HUES6 (cell line): ENCODE measurements at regions not wholly inside any gene's neighbourhood (a gene's known extent, or its start where the extent isn't known, plus 50 kb on each side); places are given as distances from the start of the nearest gene placed in this dataset.

Experiments
- H3K27ac ChIP-seq: 2 replicates; pipeline ENCODE4 v1.7.0; 2013; ENCODE audit warnings: low read depth, mild to moderate bottlenecking, low read length, inconsistent platforms
- H3K27me3 ChIP-seq: 2 replicates; pipeline ENCODE4 v1.6.1; 2013; ENCODE audit warnings: low read length; ENCODE audit not compliant: control insufficient read depth, insufficient read depth
- H3K36me3 ChIP-seq: 2 replicates; pipeline ENCODE4 v1.6.1; 2013; ENCODE audit warnings: low read length; ENCODE audit not compliant: control insufficient read depth, insufficient read depth
- H3K4me1 ChIP-seq: 2 replicates; pipeline ENCODE4 v1.6.1; 2013; ENCODE audit warnings: low read length; ENCODE audit not compliant: control insufficient read depth, insufficient read depth
- H3K4me3 ChIP-seq: 2 replicates; pipeline ENCODE4 v1.5.1; 2013; ENCODE audit warnings: low read depth, low read length
- H3K9ac ChIP-seq: one replicate; pipeline ENCODE4 v1.6.1; 2013; ENCODE audit warnings: mild to moderate bottlenecking, low read length
- H3K9me3 ChIP-seq: 2 replicates; pipeline ENCODE4 v1.6.1; 2013; ENCODE audit warnings: low read depth, low read length; ENCODE audit not compliant: control insufficient read depth, insufficient read depth

DNA sequence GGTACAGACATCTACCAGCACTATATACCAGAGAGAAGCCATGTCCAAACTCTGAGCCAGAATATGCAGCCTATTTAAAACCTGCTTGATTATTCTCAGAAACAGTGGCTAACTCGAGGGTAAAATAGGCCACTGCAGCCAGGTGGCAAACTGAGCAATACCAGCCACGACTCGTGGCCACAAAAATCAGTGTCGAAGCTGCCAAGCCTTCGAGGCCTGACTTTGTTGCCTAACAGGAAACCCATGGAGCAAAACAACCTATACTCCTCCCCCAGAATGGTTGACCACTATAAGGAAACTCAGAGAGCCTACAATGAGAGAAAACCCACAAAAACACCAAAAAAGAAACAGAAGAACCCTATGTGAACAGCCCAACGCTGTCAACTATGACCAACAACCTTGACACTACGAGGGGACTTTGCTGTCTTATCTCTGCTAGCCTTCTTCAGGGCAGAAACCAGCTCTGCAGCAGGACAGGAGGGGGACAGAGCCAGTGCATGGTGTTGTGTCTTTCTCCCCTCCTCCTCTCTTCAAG is 133.8 kb downstream of the TMEM174 start:
- Histone ChIP-seq H3K27ac (no peak overlapping the region), H3K4me1 (peaks cover 28% of the 10 kb centered on the region), H3K36me3 (no peaks in the 10 kb centered on the region), H3K9me3 (no peaks in the 10 kb centered on the region), H3K9ac (no peak overlapping the region), H3K27me3 (peaks cover 87% of the 10 kb centered on the region), H3K4me3 (no peak overlapping the region)

DNA sequence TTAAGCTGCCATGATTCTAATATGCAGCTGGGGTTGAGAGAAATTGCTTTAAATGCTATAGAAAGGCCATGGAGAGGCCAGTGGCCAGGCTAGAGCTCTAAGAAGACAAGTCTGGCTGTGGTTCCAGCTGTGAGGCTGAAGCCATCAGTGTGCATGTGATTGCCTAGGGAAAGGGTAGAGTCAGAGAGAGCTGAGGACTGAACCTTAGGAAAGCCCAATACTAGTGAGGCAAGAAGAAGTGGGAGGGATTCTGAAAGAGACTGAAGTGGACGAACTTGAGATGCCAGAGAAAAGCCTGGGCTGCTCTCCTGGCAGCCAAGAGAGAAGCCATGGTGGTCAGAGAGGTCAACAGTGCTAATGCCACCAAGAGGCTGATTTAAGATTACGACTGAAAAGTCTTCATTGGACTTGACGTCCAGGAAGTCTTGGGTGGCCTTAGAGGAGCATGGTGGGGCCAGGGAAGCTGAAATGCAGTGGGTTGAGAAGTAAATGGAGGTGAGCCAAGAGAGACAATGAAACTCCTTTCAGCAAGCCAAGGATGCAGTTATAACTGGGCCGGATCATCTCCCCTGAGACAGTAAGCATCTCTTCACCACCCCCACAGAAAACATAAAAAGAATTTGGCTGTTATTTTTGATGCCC is 133.2 kb downstream of the TMEM174 start:
- H3K4me3 ChIP-seq = no peak overlapping the region
- H3K9me3 ChIP-seq = no peaks in the 10 kb centered on the region
- peaks cover 88% of the 10 kb centered on the region for H3K27me3 ChIP-seq
- H3K27ac ChIP-seq = no peak overlapping the region
- H3K4me1 ChIP-seq = peaks cover 25% of the 10 kb centered on the region
- H3K36me3 ChIP-seq = no peaks in the 10 kb centered on the region
- no peak overlapping the region for H3K9ac ChIP-seq

- H3K27me3 ChIP-seq = peaks cover 91% of the 10 kb centered on the region
- H3K4me3 ChIP-seq = no peak overlapping the region
- no peak overlapping the region for H3K27ac ChIP-seq
- H3K9ac ChIP-seq = no peak overlapping the region
- no peaks in the 10 kb centered on the region for H3K36me3 ChIP-seq
- H3K9me3 ChIP-seq = no peaks in the 10 kb centered on the region
- peaks cover 27% of the 10 kb centered on the region for H3K4me1 ChIP-seq
Observed at GRCh38 chr5:73305386-73305785, 132.4 kb downstream of the TMEM174 start.

GRCh38 chr5:73304381-73304780 is 131.4 kb downstream of the TMEM174 start:
- Histone ChIP-seq H3K27ac (no peak overlapping the region), H3K27me3 (peaks cover 91% of the 10 kb centered on the region), H3K9ac (no peak overlapping the region), H3K9me3 (no peaks in the 10 kb centered on the region), H3K4me1 (peaks cover 30% of the 10 kb centered on the region), H3K36me3 (no peaks in the 10 kb centered on the region), H3K4me3 (no peak overlapping the region)

- Histone ChIP-seq H3K36me3 (no peaks in the 10 kb centered on the region), H3K9ac (peak overlapping the region; percentile 51), H3K4me3 (peak overlapping the region; percentile 88), H3K4me1 (peaks cover 38% of the 10 kb centered on the region), H3K27ac (no peak overlapping the region), H3K27me3 (peaks cover 100% of the 10 kb centered on the region), H3K9me3 (no peaks in the 10 kb centered on the region)
Observed at GRCh38 chr5:73303148-73304079, 130.4 kb downstream of the TMEM174 start.

DNA sequence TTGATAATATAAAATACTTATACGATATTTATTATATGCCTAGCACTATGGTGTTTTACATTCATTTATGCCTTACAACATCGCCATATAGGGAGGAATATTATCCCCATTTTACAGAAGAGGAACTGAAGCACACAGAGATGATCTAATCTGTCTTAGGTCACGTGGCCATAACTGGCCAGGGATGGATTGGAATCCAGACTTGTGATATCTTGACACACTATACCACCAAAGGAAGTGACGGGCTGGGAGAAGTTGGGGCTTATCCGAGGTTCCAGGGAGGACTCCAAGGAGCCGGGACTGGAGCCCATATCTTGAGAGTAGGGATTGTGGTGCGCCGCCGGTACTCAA is 129.8 kb downstream of the TMEM174 start:
- H3K36me3 ChIP-seq = no peaks in the 10 kb centered on the region
- H3K9me3 ChIP-seq = no peaks in the 10 kb centered on the region
- H3K4me1 ChIP-seq = peaks cover 37% of the 10 kb centered on the region
- H3K9ac ChIP-seq = no peak overlapping the region
- H3K27ac ChIP-seq = no peak overlapping the region
- peak overlapping the region; percentile 88 for H3K4me3 ChIP-seq
- H3K27me3 ChIP-seq = peaks cover 100% of the 10 kb centered on the region

DNA sequence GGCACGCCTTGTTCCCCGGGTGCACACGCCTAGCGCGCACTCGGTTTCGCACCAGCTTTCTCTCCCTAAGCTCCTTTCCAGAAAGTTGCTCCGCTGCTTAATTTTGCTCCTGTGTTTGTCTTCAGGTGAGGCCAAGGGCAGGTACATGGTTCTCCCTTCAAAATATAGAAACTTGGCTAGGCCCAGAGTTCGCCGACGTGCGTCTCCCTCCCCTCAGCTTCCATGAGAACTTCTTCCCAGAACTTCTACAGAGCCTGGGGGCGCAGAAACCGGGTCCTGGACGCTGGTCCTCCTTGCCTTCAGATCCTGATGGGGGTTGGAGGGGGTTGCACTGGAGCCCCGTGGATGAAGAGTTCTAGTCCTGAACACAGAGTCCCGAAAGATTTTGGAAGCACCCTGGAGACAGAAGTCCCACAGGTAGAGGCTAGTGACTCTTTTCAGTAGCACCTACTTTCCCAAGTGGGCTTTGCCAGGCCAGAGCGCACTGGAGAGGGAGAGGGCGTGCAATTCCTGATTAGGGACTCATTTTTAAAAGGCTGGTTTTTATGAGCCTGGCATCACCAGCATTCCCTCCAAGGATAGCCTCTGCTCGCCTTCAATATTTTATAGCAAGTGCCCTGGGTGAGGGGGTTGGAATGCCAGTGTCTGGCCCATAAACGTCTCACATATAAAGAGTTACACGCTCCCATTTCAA is 128.4 kb downstream of the TMEM174 start:
- no peak overlapping the region for H3K27ac ChIP-seq
- H3K9me3 ChIP-seq = no peaks in the 10 kb centered on the region
- no peak overlapping the region for H3K9ac ChIP-seq
- no peaks in the 10 kb centered on the region for H3K36me3 ChIP-seq
- peaks cover 100% of the 10 kb centered on the region for H3K27me3 ChIP-seq
- peak overlapping the region; percentile 41 for H3K4me3 ChIP-seq
- H3K4me1 ChIP-seq = peaks cover 32% of the 10 kb centered on the region

- H3K4me3 ChIP-seq = peak overlapping the region; percentile 52
- no peaks in the 10 kb centered on the region for H3K36me3 ChIP-seq
- peaks cover 35% of the 10 kb centered on the region for H3K4me1 ChIP-seq
- peaks cover 100% of the 10 kb centered on the region for H3K27me3 ChIP-seq
- no peaks in the 10 kb centered on the region for H3K9me3 ChIP-seq
- no peak overlapping the region for H3K27ac ChIP-seq
- no peak overlapping the region for H3K9ac ChIP-seq
Observed at GRCh38 chr5:73300337-73301207, 127.6 kb downstream of the TMEM174 start.

- peaks cover 35% of the 10 kb centered on the region for H3K4me1 ChIP-seq
- H3K9me3 ChIP-seq = no peaks in the 10 kb centered on the region
- peak overlapping the region; percentile 52 for H3K4me3 ChIP-seq
- peaks cover 99% of the 10 kb centered on the region for H3K27me3 ChIP-seq
- no peaks in the 10 kb centered on the region for H3K36me3 ChIP-seq
- H3K27ac ChIP-seq = no peak overlapping the region
- H3K9ac ChIP-seq = no peak overlapping the region
Observed at GRCh38 chr5:73299665-73300336, 126.8 kb downstream of the TMEM174 start.
